Stomach (tissue), 8 donors: ENCODE measurements at regions not wholly inside any gene's neighbourhood (a gene's known extent, or its start where the extent isn't known, plus 50 kb on each side); places are given as distances from the start of the nearest gene placed in this dataset.

ENCODE experiments used
- DNase-seq, 2 donors: peaks; one replicate each; pipeline versions ENCODE4 v3.0.0 to v3.0.0-alpha.2; 2013 to 2019
- H3K27ac ChIP-seq, 5 donors: fragments of 200-600 bp in 4 of 5; sonication (generic) in 4 of 5; one replicate each; pipeline ENCODE4 v1.5.1; 2013 to 2019; ENCODE audit warnings: mild to moderate bottlenecking in 1 of 5, moderate library complexity in 1 of 5
- H3K27me3 ChIP-seq, 3 donors: fragments of 200-600 bp; sonication (generic); one replicate each; pipeline ENCODE4 v1.5.1; 2017 to 2019; ENCODE audit warnings: mixed run types in 1 of 3
- H3K36me3 ChIP-seq, 4 donors: fragments of 200-600 bp; sonication (generic); 1 replicate in 3 of 4; 2 replicates in 1 of 4; pipeline ENCODE4 v1.5.1; 2016 to 2019
- H3K4me1 ChIP-seq, 4 donors: fragments of 200-600 bp; sonication (generic); one replicate each; pipeline ENCODE4 v1.5.1; 2016 to 2019
- H3K4me3 ChIP-seq, 4 donors: fragments of 200-600 bp; sonication (generic) in 3 of 4; one replicate each; pipeline ENCODE4 v1.5.1; 2016 to 2019; ENCODE audit warnings: mild to moderate bottlenecking in 1 of 4
- H3K9me3 ChIP-seq, 4 donors: fragments of 200-600 bp; sonication (generic); one replicate each; pipeline ENCODE4 v1.5.1; 2016 to 2019
- CTCF ChIP-seq, 7 experiments: fragments of 450-650 bp in 4 of 7; fragments of 200-600 bp in 3 of 7; sonication (generic) in 3 of 7; IDR thresholded peaks; one replicate each; pipeline ENCODE4 v1.5.1; 2016 to 2019; ENCODE audit warnings: antibody characterized with exemption in 7 of 7, control low read depth in 2 of 7, mild to moderate bottlenecking in 1 of 7
- EP300 ChIP-seq: sonication (generic); formaldehyde crosslinking; IDR thresholded peaks from one replicate; pipeline ENCODE4 v1.6.1; 2017; ENCODE audit warnings: antibody characterized with exemption
- POLR2A ChIP-seq, 4 donors: fragments of 450-650 bp; IDR thresholded peaks; one replicate each; pipeline ENCODE4 v1.6.1; 2016; ENCODE audit warnings: antibody characterized with exemption in 4 of 4, control low read depth in 2 of 4, mild to moderate bottlenecking in 1 of 4, moderate library complexity in 1 of 4
- POLR2AphosphoS5 ChIP-seq, 3 donors: sonication (generic); formaldehyde crosslinking; IDR thresholded peaks; one replicate each; pipeline ENCODE4 v1.6.1; 2016; ENCODE audit warnings: antibody characterized with exemption in 3 of 3
- WGBS, 5 donors: extraction: QIAGEN DNeasy Blood & Tissue Kit in 3 of 5; methylation state at CpG; one replicate each; pipeline versions ENCODE4 v1.1.5 to v1.1.7; 2013 to 2018; 5-methylcytosine and 5-hydroxymethylcytosine counted together
- intact Hi-C: fragments of 100-400 bp; cut with DNase I; formaldehyde crosslinking; loops from one replicate; pipeline ENCODE4 v1.15.1; 2023; ENCODE audit warnings: low total_unique reads
- donor health status: healthy with polysubstance abuse.
- donor health status: Bipolar disorder and iron deficiency.
- donor health status: healthy.

GRCh38 chr14:59090572-59090971 lies 97.9 kb upstream of the DAAM1 start:
- Histone ChIP-seq H3K4me1 (peaks cover 0 to 12% (median 3%) of the 10 kb centered on the region in 4 donors), H3K27ac (no peak overlapping the region), H3K9me3 (no peaks in the 10 kb centered on the region), H3K36me3 (no peaks in the 10 kb centered on the region), H3K4me3 (no peak overlapping the region), H3K27me3 (no peaks in the 10 kb centered on the region)
- DNase-seq: no peak
- 75 to 88% (median 84%) methylated on average over 4 of the region's 4 CpGs for WGBS, 5 donors
- no peak for TF ChIP-seq CTCF (IDR thresholded peaks at IDR 0.05)
- TF ChIP-seq POLR2AphosphoS5 (IDR thresholded peaks at IDR 0.05): no peak
- no peak for TF ChIP-seq POLR2A (IDR thresholded peaks at IDR 0.05)
- no peak for TF ChIP-seq EP300
- intact Hi-C loops: no loop called here

- WGBS, 5 donors: 64 to 82% (median 72%) methylated on average over 4 of the region's 4 CpGs
- Histone ChIP-seq H3K4me1 (peaks cover 0 to 4% (median under 1%) of the 10 kb centered on the region in 4 donors), H3K27ac (no peak overlapping the region), H3K27me3 (no peaks in the 10 kb centered on the region), H3K36me3 (no peaks in the 10 kb centered on the region), H3K9me3 (no peaks in the 10 kb centered on the region), H3K4me3 (no peak overlapping the region)
- DNase-seq: no peak
- TF ChIP-seq EP300 (no peak), POLR2A (IDR thresholded peaks at IDR 0.05) (no peak), POLR2AphosphoS5 (IDR thresholded peaks at IDR 0.05) (no peak), CTCF (IDR thresholded peaks at IDR 0.05) (no peak)
- intact Hi-C loops: no loop called here
These were observed 97.1 kb upstream of the DAAM1 start for GRCh38 chr14:59091404-59091803.

- no peaks in the 10 kb centered on the region for H3K27me3 ChIP-seq
- intact Hi-C loops: no loop called here
- no peaks in the 10 kb centered on the region for H3K36me3 ChIP-seq
- DNase-seq: peak in 1 of 2 donors; percentile 43
- no peak overlapping the region for H3K27ac ChIP-seq
- H3K9me3 ChIP-seq: no peaks in the 10 kb centered on the region
- TF ChIP-seq EP300 (no peak), POLR2AphosphoS5 (IDR thresholded peaks at IDR 0.05) (no peak), POLR2A (IDR thresholded peaks at IDR 0.05) (no peak), CTCF (IDR thresholded peaks at IDR 0.05) (no peak)
- 49 to 67% (median 55%) methylated on average over 4 of the region's 4 CpGs for WGBS, 5 donors
- H3K4me3 ChIP-seq: no peak overlapping the region
- no peaks in the 10 kb centered on the region for H3K4me1 ChIP-seq
These were observed 96.5 kb upstream of the DAAM1 start for GRCh38 chr14:59091976-59092375.

- DNase-seq: no peak
- intact Hi-C loops: no loop called here
- H3K27me3 ChIP-seq: no peaks in the 10 kb centered on the region
- 74 to 86% (median 83%) methylated on average over 7 of the region's 7 CpGs for WGBS, 5 donors
- H3K36me3 ChIP-seq: no peaks in the 10 kb centered on the region
- TF ChIP-seq CTCF (IDR thresholded peaks at IDR 0.05): no peak
- no peak for TF ChIP-seq EP300
- TF ChIP-seq POLR2A (IDR thresholded peaks at IDR 0.05): no peak
- TF ChIP-seq POLR2AphosphoS5 (IDR thresholded peaks at IDR 0.05): no peak
- no peaks in the 10 kb centered on the region for H3K9me3 ChIP-seq
- no peaks in the 10 kb centered on the region for H3K4me1 ChIP-seq
- H3K27ac ChIP-seq: no peak overlapping the region
- H3K4me3 ChIP-seq: no peak overlapping the region
These were observed 94.6 kb upstream of the DAAM1 start for GRCh38 chr14:59093902-59094301.
